ENCODE measurements at regions not wholly inside any gene's neighbourhood (a gene's known extent, or its start where the extent isn't known, plus 50 kb on each side); places are given as distances from the start of the nearest gene placed in this dataset.
"Not testable (repeated sequence)": the region's sequence is repeated elsewhere in the genome, so short reads cannot be mapped to it uniquely, and the experiment has no call there.

DNA sequence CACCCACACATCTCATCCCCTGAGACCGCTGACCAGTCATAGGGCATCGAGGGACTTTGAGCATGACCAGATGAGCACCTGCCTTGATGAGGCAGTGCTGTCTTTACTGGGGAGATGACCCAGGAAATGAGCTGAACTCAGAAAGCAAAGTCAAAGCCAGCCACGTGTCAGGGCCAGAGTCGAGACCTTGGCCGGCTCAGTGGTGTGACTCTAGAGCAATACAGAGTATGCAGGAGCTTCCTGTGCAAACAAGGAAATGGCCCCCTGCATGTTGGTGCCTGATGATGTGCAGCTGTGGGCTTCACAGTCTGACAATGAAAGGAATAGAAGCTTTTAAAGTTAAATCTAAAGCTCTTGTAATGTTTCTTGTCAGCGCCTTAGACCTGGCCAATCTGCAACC lies 332.9 kb downstream of the PCNX1 start:
- no peak for DNase-seq (ENCODE audit: low read depth)

DNA sequence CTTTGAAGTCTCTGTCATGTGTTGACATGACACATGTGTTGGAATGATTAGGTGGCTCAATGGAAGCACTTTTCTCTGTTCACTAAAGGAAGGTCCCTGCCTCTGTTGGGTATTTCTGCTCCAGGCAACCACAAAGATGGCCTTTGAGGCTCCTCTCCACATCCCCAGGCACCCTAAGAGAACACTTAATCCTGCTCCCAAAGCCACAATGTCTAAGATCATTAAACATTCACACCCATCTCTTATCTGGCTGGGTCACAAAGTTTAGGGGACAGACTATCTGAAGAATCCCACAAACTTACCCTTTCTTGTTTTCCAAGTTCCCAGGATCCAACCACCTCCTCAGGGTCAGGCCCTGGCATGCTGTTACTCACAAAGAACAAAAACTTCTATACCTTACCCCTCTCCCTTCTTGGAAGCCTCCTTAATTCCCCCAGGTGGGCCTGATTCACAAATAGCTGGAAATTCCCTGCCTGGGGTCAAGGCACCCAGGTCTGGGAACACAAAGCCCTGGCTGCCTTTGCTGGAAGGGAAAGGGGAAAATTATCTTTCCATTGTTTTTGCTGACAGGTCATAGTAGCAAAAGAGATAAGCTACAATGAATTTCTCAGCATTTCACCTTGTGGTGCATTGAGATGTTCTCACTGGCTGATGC lies 333.7 kb downstream of the PCNX1 start:
- no peak for DNase-seq (ENCODE audit: low read depth)

- no peak for DNase-seq (ENCODE audit: low read depth)
Measured at GRCh38 chr14:71242237-71242748, 335.0 kb downstream of the PCNX1 start.

DNA sequence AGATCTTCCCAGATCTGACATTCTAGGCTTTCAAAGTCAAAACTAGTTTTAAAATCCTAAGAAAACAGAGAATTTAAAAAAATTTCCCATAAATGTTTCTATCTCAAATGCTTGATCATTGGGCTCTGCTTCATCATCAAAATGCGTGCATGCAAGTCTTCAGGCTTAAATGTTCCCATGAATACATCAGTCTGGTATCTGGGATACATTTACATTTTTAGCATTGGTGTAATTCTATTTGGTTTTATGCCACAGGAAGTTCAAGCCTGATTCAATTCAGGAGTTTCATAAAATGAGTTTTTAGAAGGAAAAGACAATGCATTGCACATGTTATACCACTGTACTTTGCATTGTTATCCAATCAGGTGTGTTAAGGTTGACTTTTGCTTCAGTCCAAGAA lies 336.4 kb downstream of the PCNX1 start:
- DNase-seq (ENCODE audit: low read depth), result no peak

GRCh38 chr14:71244341-71244740 lies 337.1 kb downstream of the PCNX1 start:
- no peak for DNase-seq (ENCODE audit: low read depth)

DNA sequence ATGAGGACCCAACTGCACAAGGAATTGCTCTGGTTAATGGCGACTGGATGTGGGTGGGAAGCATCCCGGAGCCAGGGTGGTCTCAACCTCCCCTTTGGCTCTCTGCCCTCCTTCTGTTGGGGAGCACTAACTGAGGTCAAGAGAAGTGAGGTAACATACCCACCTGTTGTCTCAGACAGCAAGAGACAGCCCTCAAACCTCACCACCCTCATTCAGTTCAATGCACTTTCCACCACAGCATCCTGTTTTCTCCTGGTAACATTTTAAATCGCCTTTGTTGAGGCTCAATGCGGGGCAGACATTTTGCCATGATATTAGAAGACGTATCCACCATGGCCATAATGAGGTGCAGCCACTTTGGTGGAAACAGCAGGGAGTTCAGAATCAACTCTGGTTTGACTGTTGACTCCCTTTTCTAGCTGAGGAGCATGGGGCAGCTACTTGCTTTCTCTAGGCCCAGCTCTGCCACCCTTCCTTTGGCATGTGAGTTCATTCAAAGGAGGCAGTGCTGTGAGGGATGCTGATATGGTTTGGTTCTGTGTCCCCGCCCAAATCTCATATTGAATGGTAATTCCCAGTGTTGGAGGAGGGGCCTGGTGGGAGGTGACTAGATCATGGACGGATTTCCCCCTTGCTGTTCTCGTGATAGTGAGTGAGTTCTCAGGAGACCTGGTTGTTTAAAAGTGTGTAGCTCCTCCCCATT lies 338.6 kb downstream of the PCNX1 start:
- no peak for DNase-seq (ENCODE audit: low read depth)

DNA sequence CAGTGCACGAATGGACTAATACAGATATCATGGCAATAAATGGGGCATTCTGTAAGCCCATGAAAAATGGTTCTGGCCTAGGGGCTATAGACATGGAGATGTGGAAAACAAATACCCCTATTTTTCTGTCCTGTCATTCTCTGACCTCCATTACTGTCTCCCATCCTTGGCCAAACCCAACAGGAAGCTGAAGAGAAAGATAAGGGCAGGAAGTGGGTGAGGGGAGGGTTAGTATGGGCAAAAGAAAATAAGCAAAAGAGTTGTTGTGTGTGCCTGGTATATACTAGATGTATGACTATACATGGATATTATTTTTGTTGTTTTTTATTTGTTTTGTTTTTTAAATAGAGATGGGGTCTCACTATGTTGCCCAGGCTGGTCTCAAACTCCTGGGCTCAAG lies 339.3 kb downstream of the PCNX1 start:
- DNase-seq (ENCODE audit: low read depth), result no peak

DNA sequence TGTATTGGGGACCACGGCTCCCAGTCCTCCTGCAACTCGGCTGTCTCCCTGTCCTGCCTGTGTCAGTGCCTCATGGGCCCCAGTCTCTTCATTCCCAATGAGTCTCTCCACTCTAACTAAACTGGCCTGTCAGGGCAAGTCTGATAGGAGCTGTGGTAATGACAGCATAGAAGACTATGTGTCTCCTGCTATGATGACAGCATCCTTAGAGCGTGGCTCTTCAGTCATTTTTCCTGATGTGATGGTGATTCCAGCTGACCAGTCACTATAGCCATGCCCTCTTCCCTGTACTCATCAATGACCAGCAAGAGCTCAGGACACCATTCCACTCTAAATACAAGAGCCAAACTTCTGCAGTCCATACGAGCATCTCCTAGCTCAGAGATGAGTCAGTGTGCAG lies 339.8 kb downstream of the PCNX1 start:
- DNase-seq (ENCODE audit: low read depth), result no peak

DNA sequence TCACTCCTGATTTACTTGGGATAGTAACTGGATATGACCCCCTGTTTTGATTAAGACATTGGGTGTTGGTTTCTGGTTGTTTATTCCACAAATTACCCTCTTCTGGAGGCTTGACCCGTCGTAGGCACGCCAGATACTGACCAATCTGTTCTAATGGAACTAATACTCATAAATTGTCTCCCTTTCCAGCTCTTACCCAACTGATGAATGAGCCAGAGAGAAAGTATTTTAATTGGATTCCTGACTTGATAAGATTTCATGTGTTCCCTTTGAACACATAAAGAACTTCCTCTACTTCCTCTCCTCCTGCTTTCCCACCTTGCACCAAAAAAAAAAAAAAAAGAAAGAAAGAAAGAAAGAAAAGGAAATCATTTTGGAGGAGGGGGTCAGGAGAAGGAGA lies 340.9 kb downstream of the PCNX1 start:
- DNase-seq (ENCODE audit: low read depth), result no peak

- DNase-seq (ENCODE audit: low read depth), result no peak
Measured at GRCh38 chr14:71250347-71250746, 343.1 kb downstream of the PCNX1 start.

- no peak for DNase-seq (ENCODE audit: low read depth)
Measured at GRCh38 chr14:71250791-71251190, 343.5 kb downstream of the PCNX1 start.

DNA sequence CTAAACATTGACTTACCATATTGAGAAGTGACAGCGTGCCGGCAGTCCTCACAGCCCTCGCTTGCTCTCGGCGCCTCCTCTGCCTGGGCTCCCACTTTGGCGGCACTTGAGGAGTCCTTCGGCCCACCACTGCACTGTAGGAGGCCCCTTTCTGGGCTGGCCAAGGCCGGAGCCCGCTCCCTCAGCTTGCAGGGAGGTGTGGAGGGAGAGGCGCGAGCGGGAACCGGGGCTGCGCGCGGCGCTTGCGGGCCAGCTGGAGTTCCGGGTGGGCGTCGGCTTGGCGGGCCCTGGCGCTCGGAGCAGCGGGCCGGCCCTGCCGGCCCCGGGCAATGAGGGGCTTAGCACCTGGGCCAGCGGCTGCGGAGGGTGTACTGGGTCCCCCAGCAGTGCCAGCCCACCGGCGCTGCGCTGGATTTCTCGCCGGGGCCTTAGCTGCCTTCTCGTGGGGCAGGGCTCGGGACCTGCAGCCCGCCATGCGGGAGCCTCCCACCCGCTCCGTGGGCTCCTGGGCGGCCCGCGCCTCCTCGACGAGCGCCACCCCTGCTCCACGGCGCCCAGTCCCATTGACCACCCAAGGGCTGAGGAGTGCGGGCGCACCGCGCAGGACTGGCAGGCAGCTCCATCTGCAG lies 346.9 kb downstream of the PCNX1 start:
- not testable (repeated sequence) for DNase-seq (ENCODE audit: low read depth)

DNA sequence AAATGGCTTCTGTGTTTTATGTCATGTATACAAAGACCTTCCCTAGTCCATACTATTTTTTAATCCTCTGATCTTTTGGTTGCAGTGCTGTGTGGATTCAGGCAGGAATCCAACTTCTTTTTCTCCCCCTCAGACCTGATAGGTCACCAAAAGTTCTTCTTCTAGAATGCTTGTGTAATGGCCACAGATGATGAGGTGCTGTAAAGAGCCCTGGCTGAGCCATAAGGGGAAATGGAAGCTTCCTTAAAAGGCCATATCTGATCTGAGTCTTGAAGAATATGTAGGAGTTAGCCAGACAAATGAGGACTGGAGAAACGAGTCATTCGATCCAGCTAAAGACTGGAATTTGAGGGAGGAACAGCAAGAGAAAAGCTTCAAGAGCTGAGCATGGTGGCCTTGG lies 353.9 kb downstream of the PCNX1 start:
- no peak for DNase-seq (ENCODE audit: low read depth)

DNA sequence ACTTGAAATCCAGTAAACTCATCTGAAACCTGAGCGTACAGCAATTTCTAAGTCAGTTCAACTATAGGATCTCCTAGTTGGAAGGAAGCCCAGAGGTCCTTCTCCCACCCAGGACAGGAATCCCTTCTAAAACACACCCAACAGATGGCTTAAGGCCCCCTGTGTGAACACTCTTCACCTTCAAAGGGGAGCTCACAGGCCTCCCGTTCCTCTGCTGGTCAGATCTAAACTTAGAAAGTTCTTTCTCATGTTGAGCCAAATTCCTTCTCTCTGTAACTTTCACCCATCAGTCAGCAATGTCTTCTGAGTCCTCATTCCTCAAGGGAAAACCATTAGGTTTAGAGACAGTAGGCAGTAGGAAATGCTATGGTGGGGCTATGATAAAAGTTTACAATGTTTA lies 355.2 kb downstream of the PCNX1 start:
- no peak for DNase-seq (ENCODE audit: low read depth)

DNA sequence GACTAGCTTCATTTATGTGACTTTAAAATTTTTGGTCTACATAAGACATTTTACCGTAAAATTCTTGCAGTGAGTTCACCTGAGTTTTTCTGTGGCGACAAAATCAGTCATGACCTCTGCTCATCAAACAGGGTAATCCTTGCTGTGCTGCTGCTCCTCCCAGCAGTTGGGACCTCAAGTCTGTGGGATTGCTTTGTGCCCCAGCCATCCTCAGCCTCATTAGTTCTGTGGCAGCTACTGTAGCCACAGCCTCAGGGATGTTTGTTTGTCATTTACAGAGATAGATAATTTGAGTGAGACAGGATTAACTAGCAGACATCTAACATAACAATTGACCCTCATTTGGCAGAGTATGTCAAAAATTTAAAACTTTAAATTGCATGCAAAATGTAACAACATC lies 357.0 kb downstream of the PCNX1 start:
- no peak for DNase-seq (ENCODE audit: low read depth)

- no peak for DNase-seq (ENCODE audit: low read depth)
Measured at GRCh38 chr14:71267007-71267513, 359.8 kb downstream of the PCNX1 start.

DNA sequence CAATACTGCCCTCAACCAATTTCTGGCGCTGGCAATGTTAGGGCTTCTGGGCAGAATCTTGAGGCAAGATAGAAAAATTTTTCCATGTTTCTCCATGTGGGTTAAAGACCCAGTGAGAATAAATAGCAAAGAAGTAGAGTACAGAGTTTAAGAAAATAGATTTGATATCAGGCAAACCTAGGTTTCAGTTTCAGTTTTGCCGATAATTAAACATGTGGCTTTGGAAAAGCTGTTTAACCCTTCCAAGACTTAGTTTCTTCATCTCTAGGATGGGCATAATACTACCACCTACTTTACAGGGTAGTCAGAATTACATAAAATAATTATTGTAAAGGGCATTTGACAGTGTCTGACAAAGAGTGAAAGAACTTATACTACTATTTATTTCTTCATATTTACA lies 360.4 kb downstream of the PCNX1 start:
- DNase-seq (ENCODE audit: low read depth), result no peak

DNA sequence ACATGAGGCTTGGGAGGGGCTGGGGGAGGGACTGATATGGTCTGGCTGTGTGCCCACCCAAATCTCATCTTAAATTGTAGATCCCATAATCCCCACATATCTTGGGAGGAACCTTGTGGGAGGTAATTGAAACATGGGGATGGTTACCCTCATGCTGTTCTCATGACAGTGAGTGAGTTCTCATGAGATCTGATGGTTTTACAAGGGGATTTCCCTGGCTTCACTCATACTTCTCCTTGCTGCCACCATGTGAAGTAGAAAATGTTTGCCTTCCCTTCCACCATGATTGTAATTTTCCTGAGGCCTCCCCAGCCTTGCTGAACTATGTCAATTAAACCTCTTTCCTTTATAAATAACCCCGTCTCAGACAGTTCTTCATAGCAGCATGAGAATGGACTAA lies 362.9 kb downstream of the PCNX1 start:
- no peak for DNase-seq (ENCODE audit: low read depth)

DNA sequence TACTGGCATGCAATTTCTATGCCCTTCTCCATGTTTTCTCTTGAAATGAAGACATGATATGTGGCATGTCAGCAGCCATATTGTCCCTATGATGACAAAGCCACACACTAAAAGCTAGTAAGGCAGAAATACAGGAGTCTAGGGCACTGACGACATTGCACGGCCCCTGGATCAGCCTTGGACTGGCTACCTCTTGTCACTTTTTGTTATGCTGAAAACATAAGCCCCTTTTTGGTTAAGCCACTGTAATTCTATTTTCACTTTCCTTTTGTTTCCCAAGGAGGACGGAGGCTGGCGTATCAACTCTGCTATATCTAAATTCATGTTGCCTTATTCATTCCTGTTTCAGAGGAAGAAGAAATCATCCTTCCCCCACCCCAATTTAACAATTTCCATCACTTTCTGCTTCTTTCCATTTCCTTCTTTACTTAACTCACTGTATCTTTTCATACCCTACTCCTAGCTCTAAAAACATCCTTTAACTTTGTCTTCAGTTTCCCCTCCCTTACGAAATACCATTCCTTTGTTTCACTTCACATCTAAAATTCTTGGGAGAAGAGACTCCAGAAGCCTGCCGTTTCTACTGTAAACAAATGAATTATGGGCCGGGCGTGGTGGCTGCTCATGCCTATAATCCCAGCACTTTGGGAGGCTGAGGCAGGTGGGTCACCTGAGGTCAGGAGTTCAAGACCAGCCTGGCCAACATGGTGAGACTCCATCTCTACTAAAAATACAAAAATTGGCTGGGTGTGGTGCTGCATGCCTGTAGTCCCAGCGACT lies 364.1 kb downstream of the PCNX1 start:
- no peak for DNase-seq (ENCODE audit: low read depth)

DNA sequence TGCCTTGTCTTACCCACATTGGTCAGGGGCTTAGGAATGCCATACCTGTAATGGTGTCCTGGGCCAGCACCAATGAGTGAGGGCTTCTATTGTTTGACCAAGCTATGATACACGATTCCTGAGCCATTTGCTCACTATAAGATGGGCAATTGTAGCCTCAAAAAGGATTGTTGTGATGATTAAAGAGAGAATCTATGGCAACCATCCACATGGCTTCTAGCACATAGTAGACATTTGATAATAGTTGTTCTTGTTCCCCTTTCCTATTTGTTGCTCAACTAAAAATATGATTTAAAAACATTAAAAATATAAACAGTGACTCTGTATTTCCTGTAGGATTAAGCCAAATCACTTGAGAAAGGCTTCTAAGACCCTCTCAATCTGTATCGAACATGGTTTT lies 366.1 kb downstream of the PCNX1 start:
- DNase-seq (ENCODE audit: low read depth), result no peak

GRCh38 chr14:71284048-71284447 lies 376.8 kb downstream of the PCNX1 start:
- DNase-seq (ENCODE audit: low read depth), result no peak

GRCh38 chr14:71286126-71286525 lies 378.9 kb downstream of the PCNX1 start:
- DNase-seq (ENCODE audit: low read depth), result no peak

Data from activated T-cell treated with anti-CD3 and anti-CD28 coated beads for 1 hour (primary cell).